ENCODE measurements at regions not wholly inside any gene's neighbourhood (a gene's known extent, or its start where the extent isn't known, plus 50 kb on each side); places are given as distances from the start of the nearest gene placed in this dataset.

- H3K27ac ChIP-seq (ENCODE audit: low read depth, low read length), result no peak overlapping the region
- no peak overlapping the region for H2AFZ ChIP-seq (ENCODE audit: low read length)
- TF ChIP-seq CTCF (IDR thresholded peaks at IDR 0.05; ENCODE audit: extremely low read depth, low read depth, low read length), result no peak
- H3K79me2 ChIP-seq (ENCODE audit: insufficient read depth, low read length), result no peaks in the 10 kb centered on the region
- H3K4me2 ChIP-seq (ENCODE audit: insufficient read depth, low read length), result no peak overlapping the region
- no peaks in the 10 kb centered on the region for H4K20me1 ChIP-seq (ENCODE audit: insufficient read depth, low read length)
- no peak overlapping the region for H3K4me3 ChIP-seq (ENCODE audit: insufficient read depth, low read length)
- H3K9me3 ChIP-seq (ENCODE audit: low read depth, low read length), result no peaks in the 10 kb centered on the region
- peaks cover 12% of the 10 kb centered on the region for H3K4me1 ChIP-seq (ENCODE audit: insufficient read depth, low read length)
- DNase-seq (ENCODE audit: insufficient read length, low spot score, missing footprints), result no peak
- no peaks in the 10 kb centered on the region for H3K36me3 ChIP-seq (ENCODE audit: insufficient read depth, low read length)
- H3K27me3 ChIP-seq (ENCODE audit: insufficient read depth, low read length), result no peaks in the 10 kb centered on the region
Observed at GRCh38 chr5:93145019-93145418, 436.0 kb downstream of the NR2F1-AS1 start.

GRCh38 chr5:93141969-93142368, 439.1 kb downstream of the NR2F1-AS1 start:
- Histone ChIP-seq H3K4me1 (ENCODE audit: insufficient read depth, low read length) (peaks cover 12% of the 10 kb centered on the region), H3K9me3 (ENCODE audit: low read depth, low read length) (no peaks in the 10 kb centered on the region), H3K4me2 (ENCODE audit: insufficient read depth, low read length) (peak overlapping the region; percentile 37), H3K36me3 (ENCODE audit: insufficient read depth, low read length) (no peaks in the 10 kb centered on the region), H3K4me3 (ENCODE audit: insufficient read depth, low read length) (peak overlapping the region; percentile 12), H3K79me2 (ENCODE audit: insufficient read depth, low read length) (no peaks in the 10 kb centered on the region), H4K20me1 (ENCODE audit: insufficient read depth, low read length) (no peaks in the 10 kb centered on the region), H3K27me3 (ENCODE audit: insufficient read depth, low read length) (no peaks in the 10 kb centered on the region), H2AFZ (ENCODE audit: low read length) (peak overlapping the region; percentile 86), H3K27ac (ENCODE audit: low read depth, low read length) (no peak overlapping the region)
- no peak for DNase-seq (ENCODE audit: insufficient read length, low spot score, missing footprints)
- TF ChIP-seq CTCF (IDR thresholded peaks at IDR 0.05; ENCODE audit: extremely low read depth, low read depth, low read length), result no peak

GRCh38 chr5:93130624-93131490, 450.2 kb downstream of the NR2F1-AS1 start:
- H3K36me3 ChIP-seq (ENCODE audit: insufficient read depth, low read length), result no peaks in the 10 kb centered on the region
- no peak overlapping the region for H3K4me3 ChIP-seq (ENCODE audit: insufficient read depth, low read length)
- H3K79me2 ChIP-seq (ENCODE audit: insufficient read depth, low read length), result no peaks in the 10 kb centered on the region
- H3K27me3 ChIP-seq (ENCODE audit: insufficient read depth, low read length), result no peaks in the 10 kb centered on the region
- TF ChIP-seq CTCF (IDR thresholded peaks at IDR 0.05; ENCODE audit: extremely low read depth, low read depth, low read length), result no peak
- peak overlapping the region; percentile 63 for H2AFZ ChIP-seq (ENCODE audit: low read length)
- H3K4me1 ChIP-seq (ENCODE audit: insufficient read depth, low read length), result peaks cover 2% of the 10 kb centered on the region
- DNase-seq (ENCODE audit: insufficient read length, low spot score, missing footprints), result no peak
- H4K20me1 ChIP-seq (ENCODE audit: insufficient read depth, low read length), result no peaks in the 10 kb centered on the region
- no peak overlapping the region for H3K27ac ChIP-seq (ENCODE audit: low read depth, low read length)
- no peak overlapping the region for H3K4me2 ChIP-seq (ENCODE audit: insufficient read depth, low read length)
- H3K9me3 ChIP-seq (ENCODE audit: low read depth, low read length), result no peaks in the 10 kb centered on the region

GRCh38 chr5:93126634-93127033, 454.4 kb downstream of the NR2F1-AS1 start:
- no peak overlapping the region for H3K4me2 ChIP-seq (ENCODE audit: insufficient read depth, low read length)
- no peak for TF ChIP-seq CTCF (IDR thresholded peaks at IDR 0.05; ENCODE audit: extremely low read depth, low read depth, low read length)
- H2AFZ ChIP-seq (ENCODE audit: low read length), result no peak overlapping the region
- DNase-seq (ENCODE audit: insufficient read length, low spot score, missing footprints), result no peak
- H4K20me1 ChIP-seq (ENCODE audit: insufficient read depth, low read length), result no peaks in the 10 kb centered on the region
- no peak overlapping the region for H3K27ac ChIP-seq (ENCODE audit: low read depth, low read length)
- no peaks in the 10 kb centered on the region for H3K36me3 ChIP-seq (ENCODE audit: insufficient read depth, low read length)
- H3K27me3 ChIP-seq (ENCODE audit: insufficient read depth, low read length), result no peaks in the 10 kb centered on the region
- H3K9me3 ChIP-seq (ENCODE audit: low read depth, low read length), result no peaks in the 10 kb centered on the region
- no peak overlapping the region for H3K4me3 ChIP-seq (ENCODE audit: insufficient read depth, low read length)
- H3K79me2 ChIP-seq (ENCODE audit: insufficient read depth, low read length), result no peaks in the 10 kb centered on the region
- H3K4me1 ChIP-seq (ENCODE audit: insufficient read depth, low read length), result peaks cover 2% of the 10 kb centered on the region
